ENCODE measurements at regions not wholly inside any gene's neighbourhood (a gene's known extent, or its start where the extent isn't known, plus 50 kb on each side); places are given as distances from the start of the nearest gene placed in this dataset.

DNA sequence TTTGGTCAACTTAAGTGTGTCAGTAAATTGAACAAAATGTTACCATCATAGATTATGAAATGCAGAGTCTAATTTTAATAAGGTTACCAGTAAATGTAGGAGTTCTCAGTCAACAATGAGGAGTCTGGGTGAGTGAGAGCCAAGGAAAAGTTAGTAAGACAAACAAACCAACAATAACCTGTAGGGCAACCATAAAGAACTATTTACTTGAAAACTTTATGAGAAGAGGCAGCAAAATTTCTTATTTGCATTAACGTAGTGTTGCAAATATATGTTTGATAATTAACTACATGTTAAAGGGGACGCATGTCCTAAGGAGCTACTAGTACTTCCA is 131.1 kb upstream of the SOX4 start:
- no peak overlapping the region for H3K4me3 ChIP-seq (replicated peaks; ENCODE audit: low read depth, low read length)
- DNase-seq (ENCODE audit: low read depth): no peak
- TF ChIP-seq, protein P1, sequence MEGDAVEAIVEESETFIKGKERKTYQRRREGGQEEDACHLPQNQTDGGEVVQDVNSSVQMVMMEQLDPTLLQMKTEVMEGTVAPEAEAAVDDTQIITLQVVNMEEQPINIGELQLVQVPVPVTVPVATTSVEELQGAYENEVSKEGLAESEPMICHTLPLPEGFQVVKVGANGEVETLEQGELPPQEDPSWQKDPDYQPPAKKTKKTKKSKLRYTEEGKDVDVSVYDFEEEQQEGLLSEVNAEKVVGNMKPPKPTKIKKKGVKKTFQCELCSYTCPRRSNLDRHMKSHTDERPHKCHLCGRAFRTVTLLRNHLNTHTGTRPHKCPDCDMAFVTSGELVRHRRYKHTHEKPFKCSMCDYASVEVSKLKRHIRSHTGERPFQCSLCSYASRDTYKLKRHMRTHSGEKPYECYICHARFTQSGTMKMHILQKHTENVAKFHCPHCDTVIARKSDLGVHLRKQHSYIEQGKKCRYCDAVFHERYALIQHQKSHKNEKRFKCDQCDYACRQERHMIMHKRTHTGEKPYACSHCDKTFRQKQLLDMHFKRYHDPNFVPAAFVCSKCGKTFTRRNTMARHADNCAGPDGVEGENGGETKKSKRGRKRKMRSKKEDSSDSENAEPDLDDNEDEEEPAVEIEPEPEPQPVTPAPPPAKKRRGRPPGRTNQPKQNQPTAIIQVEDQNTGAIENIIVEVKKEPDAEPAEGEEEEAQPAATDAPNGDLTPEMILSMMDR (IDR thresholded peaks at IDR 0.05; ENCODE audit: low read length, missing control alignments): no peak

DNA sequence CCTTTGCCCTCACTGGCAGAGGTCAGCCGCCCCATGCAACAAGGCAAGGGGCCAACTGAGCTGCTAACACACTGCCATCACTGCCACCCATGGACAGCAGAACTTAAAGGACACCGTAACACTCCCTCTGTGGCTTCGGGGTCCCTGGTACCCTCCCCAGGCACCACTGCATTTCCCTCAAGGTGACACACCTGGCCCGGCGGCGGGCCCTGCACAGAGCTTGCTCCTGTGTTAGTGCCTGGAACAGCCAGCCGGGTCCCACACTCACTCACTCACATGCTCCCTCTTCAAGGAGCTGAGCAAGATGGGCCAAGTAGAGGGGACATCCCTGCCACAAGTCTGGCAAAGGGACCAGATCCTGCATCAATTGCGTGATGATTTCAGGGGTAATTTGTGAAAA is 126.5 kb upstream of the SOX4 start:
- no peak overlapping the region for H3K4me3 ChIP-seq (replicated peaks; ENCODE audit: low read depth, low read length)
- DNase-seq (ENCODE audit: low read depth): no peak
- TF ChIP-seq, protein P1 (IDR thresholded peaks at IDR 0.05; ENCODE audit: low read length, missing control alignments): no peak

DNA sequence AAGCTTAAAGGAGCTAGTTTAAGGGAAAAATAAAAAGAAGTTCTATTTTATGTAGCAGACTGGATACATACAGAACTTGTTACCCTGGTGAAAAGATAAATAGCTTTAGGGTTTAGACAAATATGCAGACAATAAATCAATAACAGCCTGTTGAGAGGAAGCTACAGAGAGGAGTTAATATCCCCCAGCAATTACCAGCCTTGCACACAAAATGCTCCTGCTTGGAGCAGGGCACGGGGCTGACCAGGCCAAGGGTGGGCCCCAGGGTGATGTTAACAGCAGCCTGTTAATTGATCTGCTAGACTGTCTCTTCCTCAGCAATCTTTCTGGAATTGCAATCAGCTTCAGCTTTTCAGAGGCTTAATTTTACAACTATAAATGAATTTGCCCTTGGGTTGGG is 125.1 kb upstream of the SOX4 start:
- DNase-seq (ENCODE audit: low read depth): no peak
- H3K4me3 ChIP-seq (replicated peaks; ENCODE audit: low read depth, low read length): no peak overlapping the region
- TF ChIP-seq, protein P1 (IDR thresholded peaks at IDR 0.05; ENCODE audit: low read length, missing control alignments): no peak

DNA sequence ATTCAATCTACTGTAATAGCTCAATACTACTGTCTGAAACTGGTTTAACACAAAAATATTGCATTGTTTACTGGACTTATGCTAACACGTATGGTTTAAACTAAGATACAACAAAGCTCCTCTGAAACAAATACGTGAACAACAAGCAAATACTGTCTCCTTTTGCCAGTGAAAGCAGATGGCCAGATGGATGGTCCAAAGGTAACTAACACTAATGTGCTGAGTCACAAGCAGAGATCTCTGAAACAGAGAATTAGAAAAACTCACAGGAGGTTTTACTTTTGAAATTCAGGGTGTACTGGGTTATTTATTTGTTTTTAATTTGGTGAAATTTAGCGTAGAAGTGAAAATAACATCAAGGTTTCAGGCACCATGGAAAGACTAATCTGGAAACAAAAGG is 124.3 kb upstream of the SOX4 start:
- TF ChIP-seq, protein P1 (IDR thresholded peaks at IDR 0.05; ENCODE audit: low read length, missing control alignments): no peak
- no peak for DNase-seq (ENCODE audit: low read depth)
- H3K4me3 ChIP-seq (replicated peaks; ENCODE audit: low read depth, low read length): no peak overlapping the region

DNA sequence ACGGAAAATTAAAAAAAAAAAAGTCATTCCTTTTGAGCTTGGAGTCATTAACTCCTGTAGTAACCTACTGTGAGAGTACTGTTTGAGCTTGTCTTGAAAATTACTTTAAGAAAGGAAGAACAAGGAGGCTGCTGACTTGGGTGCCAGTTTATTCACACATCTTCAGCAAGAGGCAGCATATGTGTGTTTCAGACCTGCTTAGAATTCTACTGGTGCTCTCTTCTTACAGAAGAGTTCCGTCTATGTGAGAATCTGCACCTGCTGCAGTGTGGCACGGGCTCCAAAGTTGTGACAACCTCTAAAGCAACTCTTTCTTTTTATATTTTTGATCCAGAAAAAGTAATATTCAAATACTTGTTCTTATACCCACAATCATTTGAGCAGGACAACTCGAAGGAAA is 117.4 kb upstream of the SOX4 start:
- H3K4me3 ChIP-seq (replicated peaks; ENCODE audit: low read depth, low read length): no peak overlapping the region
- TF ChIP-seq, protein P1 (IDR thresholded peaks at IDR 0.05; ENCODE audit: low read length, missing control alignments): no peak
- DNase-seq (ENCODE audit: low read depth): no peak

DNA sequence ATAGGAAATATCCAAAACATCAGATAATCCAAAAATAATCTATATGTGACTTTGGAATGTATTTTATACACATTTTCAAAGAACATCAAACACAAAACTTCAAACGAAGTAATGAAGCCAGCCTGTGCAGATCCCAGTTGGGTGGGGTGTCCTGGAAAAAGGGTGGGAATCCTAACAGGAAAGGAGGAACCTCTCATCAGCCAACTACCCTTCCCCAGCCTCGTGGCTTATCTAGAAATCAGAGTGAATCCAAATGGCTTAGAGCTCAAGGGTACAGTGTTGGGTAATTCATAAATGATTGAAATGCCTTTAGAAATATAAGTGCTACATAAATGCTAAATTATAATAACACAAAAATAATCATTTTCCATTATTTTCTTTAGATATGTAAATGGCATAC is 115.1 kb upstream of the SOX4 start:
- H3K4me3 ChIP-seq (replicated peaks; ENCODE audit: low read depth, low read length): no peak overlapping the region
- DNase-seq (ENCODE audit: low read depth): no peak
- TF ChIP-seq, protein P1 (IDR thresholded peaks at IDR 0.05; ENCODE audit: low read length, missing control alignments): no peak

DNA sequence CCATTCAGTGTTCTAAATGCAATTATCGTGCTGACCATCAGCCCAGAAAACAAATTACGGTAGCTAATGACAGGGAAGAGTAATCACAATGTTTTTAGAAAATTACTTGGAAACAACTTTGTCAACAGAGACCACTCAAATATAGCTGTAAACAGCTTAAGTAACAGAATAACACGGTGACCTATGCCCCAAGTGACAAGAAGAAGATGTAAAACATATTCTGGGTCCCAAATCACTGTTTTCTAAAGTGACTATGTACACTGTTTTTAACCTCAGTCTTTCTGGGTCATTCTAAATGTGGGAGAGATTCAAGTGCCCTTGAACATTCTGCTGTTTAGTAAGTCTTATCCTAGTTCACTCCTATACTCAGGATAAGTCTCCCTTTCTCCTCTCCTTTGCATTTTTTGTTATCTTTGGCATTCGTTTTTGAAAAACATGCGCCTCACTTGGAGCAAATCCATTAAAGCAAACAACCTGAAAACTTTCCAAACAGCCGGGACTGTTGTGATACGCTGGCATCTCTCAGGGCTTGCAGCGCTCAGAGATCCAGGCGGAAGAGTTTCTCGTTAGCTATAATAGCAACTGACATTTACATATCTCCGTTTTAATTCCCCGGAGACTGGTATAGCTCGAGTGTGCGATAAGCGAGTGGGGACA is 114.5 kb upstream of the SOX4 start:
- H3K4me3 ChIP-seq (replicated peaks; ENCODE audit: low read depth, low read length): peak overlapping the region; percentile 31
- peak; percentile 84 for DNase-seq (ENCODE audit: low read depth)
- TF ChIP-seq, protein P1 (IDR thresholded peaks at IDR 0.05; ENCODE audit: low read length, missing control alignments): no peak
